Endothelial cell of umbilical vein (primary cell): ENCODE measurements at regions not wholly inside any gene's neighbourhood (a gene's known extent, or its start where the extent isn't known, plus 50 kb on each side); places are given as distances from the start of the nearest gene placed in this dataset.

ENCODE experiments used
- BruUV-seq: library from RNA; stranded (reverse); fragments of 400-500 nt; replicated peaks from 2 replicates; lab custom pipeline; 2021; lab: Mats Ljungman, UMichigan
- CTCF ChIA-PET: fragments of 300-600, 350-600 bp; sonication (Branson Sonifier 250); formaldehyde crosslinking; loops from one replicate; lab custom pipeline; 2021; ENCODE audit warnings: antibody characterized with exemption, inconsistent platforms; lab: Charles Lee
- POLR2A ChIA-PET: fragments of 300-600, 350-600 bp; sonication (Branson Sonifier 250); formaldehyde crosslinking; loops from one replicate; lab custom pipeline; 2021; ENCODE audit warnings: antibody characterized with exemption, inconsistent platforms; lab: Charles Lee
- DNase-seq: peaks from one replicate; pipeline ENCODE4 v3.0.0-alpha.2; 2011; ENCODE audit warnings: low read depth, low spot score
- FAIRE-seq: peaks from 2 replicates; lab custom pipeline; 2011; peaks lifted over from hg19 to GRCh38; lab: Jason Lieb, UNC
- H2AFZ ChIP-seq: 2 replicates; pipeline ENCODE4 v1.6.0; 2012; ENCODE audit warnings: low read depth, low read length, control low read depth, inconsistent platforms
- H3K27ac ChIP-seq: 2 replicates; pipeline ENCODE4 v1.5.1; 2011; ENCODE audit warnings: low read depth, mild to moderate bottlenecking, control low read depth, low read length, moderate library complexity; ENCODE audit not compliant: insufficient read depth
- H3K27me3 ChIP-seq, 2 experiments: 2 replicates each; pipeline versions ENCODE4 v1.6.0 to v1.6.1; 2011; ENCODE audit warnings: low read length in 2 of 2, mixed read lengths in 1 of 2; ENCODE audit not compliant: control insufficient read depth in 2 of 2, insufficient read depth in 2 of 2
- H3K36me3 ChIP-seq, 2 experiments: 2 replicates in 1 of 2; 3 replicates in 1 of 2; pipeline ENCODE4 v1.5.1; 2011; ENCODE audit warnings: low read length in 2 of 2, mild to moderate bottlenecking in 1 of 2, moderate library complexity in 1 of 2; ENCODE audit not compliant: control insufficient read depth in 2 of 2, insufficient read depth in 2 of 2; ENCODE audit errors: extremely low read depth in 1 of 2
- H3K4me1 ChIP-seq: 3 replicates; pipeline ENCODE4 v1.5.1; 2011; ENCODE audit warnings: mild to moderate bottlenecking, low read length; ENCODE audit not compliant: control insufficient read depth, insufficient read depth; ENCODE audit errors: extremely low read depth
- H3K4me2 ChIP-seq: 2 replicates; pipeline ENCODE4 v1.6.1; 2011; ENCODE audit warnings: low read length, control low read depth, mixed read lengths; ENCODE audit not compliant: insufficient read depth
- H3K4me3 ChIP-seq, 3 experiments: fragments of 200-600 bp in 1 of 3; sonication (generic), shearing (Covaris generic) in 1 of 3; replicated peaks in 1 of 3; 2 replicates each; pipeline ENCODE4 v1.5.1; 2011 to 2016; ENCODE audit warnings: control low read depth in 3 of 3, low read length in 3 of 3, mild to moderate bottlenecking in 2 of 3, inconsistent platforms in 1 of 3, low read depth in 1 of 3, moderate library complexity in 1 of 3; ENCODE audit not compliant: insufficient read depth in 1 of 3
- H3K79me2 ChIP-seq: 2 replicates; pipeline ENCODE4 v1.6.0; 2012; ENCODE audit warnings: low read length, inconsistent platforms; ENCODE audit not compliant: control insufficient read depth, insufficient read depth
- H3K9ac ChIP-seq: replicated peaks from 2 replicates; pipeline ENCODE3; 2011; ENCODE audit warnings: low read length, control low read depth; ENCODE audit not compliant: insufficient read depth; ENCODE audit errors: extremely low read depth
- H3K9me1 ChIP-seq: replicated peaks from 3 replicates; pipeline ENCODE4 v1.6.0; 2011; ENCODE audit warnings: mild to moderate bottlenecking, low read length; ENCODE audit not compliant: control insufficient read depth, insufficient read depth; ENCODE audit errors: extremely low read depth
- H3K9me3 ChIP-seq: replicated peaks from 2 replicates; pipeline ENCODE4 v1.5.1; 2012; ENCODE audit warnings: low read length, inconsistent platforms; ENCODE audit not compliant: control insufficient read depth, insufficient read depth
- H4K20me1 ChIP-seq: replicated peaks from 2 replicates; pipeline ENCODE3; 2011; ENCODE audit warnings: mild to moderate bottlenecking, low read length; ENCODE audit not compliant: control insufficient read depth, insufficient read depth; ENCODE audit errors: extremely low read depth
- CTCF ChIP-seq, 2 donors: IDR thresholded peaks; 1 replicate in 1 of 2; 2 replicates in 1 of 2; pipeline ENCODE4 v1.5.1; 2011; ENCODE audit warnings: low read length in 2 of 2, mild to moderate bottlenecking in 2 of 2, moderate library complexity in 2 of 2, control low read depth in 1 of 2, inconsistent platforms in 1 of 2, low read depth in 1 of 2; ENCODE audit not compliant: insufficient read depth in 1 of 2; ENCODE audit errors: extremely low read depth in 1 of 2
- EZH2 ChIP-seq: IDR thresholded peaks from 2 replicates; pipeline ENCODE4 v1.6.1; 2012; ENCODE audit warnings: borderline replicate concordance, low read depth, mild to moderate bottlenecking, moderate library complexity, low read length, inconsistent platforms; ENCODE audit not compliant: severe bottlenecking
- FOS ChIP-seq: IDR thresholded peaks from 2 replicates; pipeline ENCODE4 v1.6.1; 2011; ENCODE audit warnings: mild to moderate bottlenecking, low read length, moderate library complexity, borderline replicate concordance; ENCODE audit not compliant: insufficient read depth
- GATA2 ChIP-seq: IDR thresholded peaks from 2 replicates; pipeline ENCODE4 v1.7.0; 2011; ENCODE audit warnings: low read depth, mild to moderate bottlenecking, moderate library complexity, mixed read lengths, low read length; ENCODE audit not compliant: insufficient read length, insufficient read depth
- JUN ChIP-seq: IDR thresholded peaks from 2 replicates; pipeline ENCODE4 v1.6.1; 2011; ENCODE audit warnings: borderline replicate concordance, low read depth; ENCODE audit not compliant: insufficient read length, insufficient read depth
- MYC ChIP-seq: IDR thresholded peaks from one replicate; pipeline ENCODE4 v1.6.1; 2011; ENCODE audit warnings: mild to moderate bottlenecking, low read depth, low read length
- POLR2A ChIP-seq: IDR thresholded peaks from 2 replicates; pipeline ENCODE4 v1.6.1; 2012; ENCODE audit warnings: low read depth, mild to moderate bottlenecking, control low read depth, low read length
- POLR2AphosphoS5 ChIP-seq: IDR thresholded peaks from 2 replicates; pipeline ENCODE4 v1.6.1; 2012; ENCODE audit warnings: low read depth, mild to moderate bottlenecking, control low read depth, low read length, moderate library complexity; ENCODE audit not compliant: insufficient read depth
- dilution Hi-C: fragments of 300-500 bp; cut with MboI; formaldehyde crosslinking; loops from one replicate; pipeline ENCODE4 v1.15.0; 2019; ENCODE audit warnings: low sequenced_read_pairs; ENCODE audit not compliant: extremely low pct_ligation_motif_present
- intact Hi-C: fragments of 100-400 bp; cut with micrococcal nuclease; formaldehyde crosslinking; loops from one replicate; pipeline ENCODE4 v1.10.0; 2022
- TF ChIP-seq, protein P1 (sequence below): IDR thresholded peaks from 2 replicates; pipeline ENCODE4 v1.6.1; 2011; ENCODE audit not compliant: insufficient read depth, insufficient read length

GRCh38 chr22:27404441-27404840 is 397.1 kb downstream of the MN1 start:
- POLR2A ChIA-PET: no interaction called here

More at GRCh38 chr22:27404441-27404840, 397.1 kb downstream of the MN1 start:
- intact Hi-C loops: loop anchor here (10.0 kb wide), 1 partner anchor 600 kb away; no protein-coding TSS in a partner anchor
- Histone ChIP-seq H4K20me1 (no peaks in the 10 kb centered on the region), H3K4me3 (no peak overlapping the region), H3K4me2 (no peak overlapping the region), H3K9me1 (no peaks in the 10 kb centered on the region), H3K79me2 (no peaks in the 10 kb centered on the region), H3K36me3 (no peaks in the 10 kb centered on the region), H3K9ac (no peak overlapping the region), H3K4me1 (no peaks in the 10 kb centered on the region), H3K27ac (no peak overlapping the region), H3K27me3 (peaks cover 2 to 4% of the 10 kb centered on the region in 2 experiments), H3K9me3 (no peaks in the 10 kb centered on the region), H2AFZ (no peak overlapping the region)
- TF ChIP-seq EZH2 (no peak), POLR2AphosphoS5 (no peak), JUN (no peak), FOS (no peak), MYC (no peak), POLR2A (no peak), GATA2 (no peak), CTCF (IDR thresholded peaks at IDR 0.05; ENCODE audit: extremely low read depth in 1 of 2, insufficient read depth in 1 of 2, low read depth in 1 of 2, low read length in 2 of 2) (no peak)
- TF ChIP-seq, protein P1, sequence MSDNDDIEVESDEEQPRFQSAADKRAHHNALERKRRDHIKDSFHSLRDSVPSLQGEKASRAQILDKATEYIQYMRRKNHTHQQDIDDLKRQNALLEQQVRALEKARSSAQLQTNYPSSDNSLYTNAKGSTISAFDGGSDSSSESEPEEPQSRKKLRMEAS: no peak
- DNase-seq (no peak), FAIRE-seq (no peak)
- no TSS peak for BruUV-seq
- CTCF ChIA-PET: interaction anchor here (0.6 to 1.8 kb wide), 12 partner anchors 12 to 726 kb away, joined by 3 to 8 read pairs (median 3); partner anchors contain the start of gene MN1
- dilution Hi-C loops: no loop called here
